B cell (primary cell): ENCODE measurements at regions not wholly inside any gene's neighbourhood (a gene's known extent, or its start where the extent isn't known, plus 50 kb on each side); places are given as distances from the start of the nearest gene placed in this dataset.

ENCODE experiments used
- ATAC-seq: fragments of 200-7000 bp; cut with Tn5 transposase; one replicate; pipeline ENCODE4 v1.10.0; 2021; ENCODE audit warnings: low read depth, mild to moderate bottlenecking, moderate number of reproducible peaks, moderate library complexity
- CTCF ChIA-PET: fragments of 350-600 bp; sonication (Branson Sonifier 250); formaldehyde crosslinking; loops from one replicate; lab custom pipeline; 2021; ENCODE audit warnings: antibody characterized with exemption, inconsistent platforms; lab: Charles Lee
- POLR2A ChIA-PET: fragments of 350-600 bp; sonication (Branson Sonifier 250); formaldehyde crosslinking; loops from one replicate; lab custom pipeline; 2021; ENCODE audit warnings: antibody characterized with exemption; lab: Charles Lee
- DNase-seq: peaks from one replicate; pipeline ENCODE4 v3.0.0; 2013
- H2AFZ ChIP-seq: 2 replicates; pipeline ENCODE4 v1.6.1; 2012; ENCODE audit warnings: mild to moderate bottlenecking, low read depth, low read length; ENCODE audit not compliant: insufficient read depth, poor library complexity, severe bottlenecking
- H3K27ac ChIP-seq, 2 donors: 1 replicate in 1 of 2; 2 replicates in 1 of 2; pipeline ENCODE4 v1.5.1; 2012 to 2013; ENCODE audit warnings: low read length in 2 of 2, mild to moderate bottlenecking in 2 of 2, moderate library complexity in 1 of 2
- H3K27me3 ChIP-seq, 4 experiments: fragments of 200-600 bp in 1 of 4; sonication (generic) in 1 of 4; replicated peaks in 1 of 4; 1 replicate in 2 of 4; 2 replicates in 2 of 4; pipeline versions ENCODE4 v1.6.1 to v1.7.0; 2013 to 2016; ENCODE audit warnings: low read length in 3 of 4, mild to moderate bottlenecking in 2 of 4, mixed read lengths in 1 of 4, moderate library complexity in 1 of 4; ENCODE audit not compliant: insufficient read depth in 4 of 4, control insufficient read depth in 3 of 4; ENCODE audit errors: control extremely low read depth in 1 of 4
- H3K36me3 ChIP-seq, 2 experiments: replicated peaks in 1 of 2; 1 replicate in 1 of 2; 2 replicates in 1 of 2; pipeline versions ENCODE4 v1.6.1 to v1.7.1; 2013; ENCODE audit warnings: low read length in 1 of 2; ENCODE audit not compliant: insufficient read depth in 2 of 2, control insufficient read depth in 1 of 2; ENCODE audit errors: control extremely low read depth in 1 of 2, extremely low read depth in 1 of 2
- H3K4me1 ChIP-seq, 2 donors: fragments of 200-600 bp in 1 of 2; sonication (generic) in 1 of 2; 1 replicate in 1 of 2; 2 replicates in 1 of 2; pipeline versions ENCODE4 v1.5.1 to v1.6.1; 2013 to 2017; ENCODE audit warnings: low read length in 2 of 2; ENCODE audit not compliant: control insufficient read depth in 2 of 2, insufficient read depth in 2 of 2
- H3K4me2 ChIP-seq: replicated peaks from 2 replicates; pipeline ENCODE3; 2012; ENCODE audit warnings: mild to moderate bottlenecking, low read depth, low read length; ENCODE audit not compliant: poor library complexity, severe bottlenecking
- H3K4me3 ChIP-seq, 5 experiments: fragments of 200-600 bp in 1 of 5; sonication (generic) in 1 of 5; 1 replicate in 3 of 5; 2 replicates in 2 of 5; pipeline versions ENCODE4 v1.5.1 to v1.7.0; 2011 to 2016; ENCODE audit warnings: low read length in 4 of 5, mild to moderate bottlenecking in 4 of 5, low read depth in 2 of 5, control low read depth in 1 of 5, moderate library complexity in 1 of 5; ENCODE audit not compliant: insufficient read depth in 1 of 5; ENCODE audit errors: control extremely low read depth in 1 of 5, extremely low read depth in 1 of 5
- H3K79me2 ChIP-seq: fragments of 200-600 bp; sonication (generic); one replicate; pipeline ENCODE4 v1.6.0; 2016; ENCODE audit warnings: low read length; ENCODE audit not compliant: control insufficient read depth, insufficient read depth
- H3K9ac ChIP-seq: fragments of 200-600 bp; sonication (generic); 2 replicates; pipeline ENCODE4 v1.6.1; 2017; ENCODE audit warnings: mild to moderate bottlenecking, low read length, moderate library complexity
- H3K9me3 ChIP-seq, 3 donors: one replicate each; pipeline versions ENCODE4 v1.6.1 to v1.7.1; 2013; ENCODE audit warnings: low read length in 2 of 3; ENCODE audit not compliant: control insufficient read depth in 2 of 3, insufficient read depth in 1 of 3; ENCODE audit errors: control extremely low read depth in 1 of 3
- H4K20me1 ChIP-seq: 2 replicates; pipeline ENCODE4 v1.6.0; 2012; ENCODE audit warnings: mild to moderate bottlenecking, low read length; ENCODE audit not compliant: insufficient read depth, control insufficient read depth, poor library complexity, severe bottlenecking
- H3K27ac Mint-ChIP-seq: one replicate; pipeline ENCODE4 v1.8.0; 2021; ENCODE audit warnings: mixed read lengths
- H3K27me3 Mint-ChIP-seq: one replicate; pipeline ENCODE4 v1.8.0; 2021; ENCODE audit warnings: mixed read lengths
- H3K4me1 Mint-ChIP-seq: one replicate; pipeline ENCODE4 v1.8.0; 2021; ENCODE audit warnings: mixed read lengths
- H3K4me3 Mint-ChIP-seq: one replicate; pipeline ENCODE4 v1.8.0; 2021; ENCODE audit warnings: mixed read lengths
- H3K9me3 Mint-ChIP-seq: one replicate; pipeline ENCODE4 v1.8.0; 2022; ENCODE audit warnings: mixed read lengths; ENCODE audit not compliant: insufficient read depth
- EZH2 ChIP-seq: IDR thresholded peaks from 2 replicates; pipeline ENCODE4 v1.6.1; 2012; ENCODE audit warnings: borderline replicate concordance, low read depth, mild to moderate bottlenecking, moderate library complexity, low read length; ENCODE audit not compliant: insufficient read depth, poor library complexity, severe bottlenecking
- WGBS: methylation state at CpG from one replicate; pipeline ENCODE4 v1.1.5; 2013; ENCODE audit warnings: missing lambda C conversion rate; ENCODE audit not compliant: insufficient coverage; 5-methylcytosine and 5-hydroxymethylcytosine counted together
- intact Hi-C: fragments of 100-400 bp; cut with micrococcal nuclease; formaldehyde crosslinking; loops from one replicate; pipeline ENCODE4 v1.10.0; 2022
- TF ChIP-seq, protein P1 (sequence below): fragments of 200-600 bp; IDR thresholded peaks from one replicate; pipeline ENCODE4 v1.8.0; 2022; ENCODE audit warnings: antibody characterized with exemption, mild to moderate bottlenecking

DNA sequence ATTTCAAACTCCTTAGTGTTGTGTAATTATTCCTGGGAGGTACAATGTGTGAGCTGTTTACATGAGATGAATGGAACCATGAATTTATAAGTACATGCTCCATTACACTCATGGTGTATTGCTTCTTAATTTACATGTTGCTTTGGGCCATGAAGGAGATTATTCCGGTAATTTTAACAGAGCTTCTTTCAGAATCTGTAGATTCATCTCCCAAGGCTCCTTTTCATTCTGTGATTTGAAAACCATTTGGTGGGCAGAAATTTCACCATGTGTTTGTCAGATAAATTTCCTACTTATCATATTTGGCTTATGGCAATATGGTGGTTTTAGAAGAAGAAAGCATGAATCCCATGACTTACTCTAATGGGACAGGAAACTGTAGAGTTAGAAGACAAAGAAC, 421.6 kb upstream of the EYS start:
- peaks cover 0 to 18% (median 2%) of the 10 kb centered on the region in 3 donors for H3K9me3 ChIP-seq
- no peak for DNase-seq
- H4K20me1 ChIP-seq, result no peaks in the 10 kb centered on the region
- H3K9me3 Mint-ChIP-seq, result peaks cover 4% of the 10 kb centered on the region
- TF ChIP-seq EZH2, result no peak
- TF ChIP-seq, protein P1, sequence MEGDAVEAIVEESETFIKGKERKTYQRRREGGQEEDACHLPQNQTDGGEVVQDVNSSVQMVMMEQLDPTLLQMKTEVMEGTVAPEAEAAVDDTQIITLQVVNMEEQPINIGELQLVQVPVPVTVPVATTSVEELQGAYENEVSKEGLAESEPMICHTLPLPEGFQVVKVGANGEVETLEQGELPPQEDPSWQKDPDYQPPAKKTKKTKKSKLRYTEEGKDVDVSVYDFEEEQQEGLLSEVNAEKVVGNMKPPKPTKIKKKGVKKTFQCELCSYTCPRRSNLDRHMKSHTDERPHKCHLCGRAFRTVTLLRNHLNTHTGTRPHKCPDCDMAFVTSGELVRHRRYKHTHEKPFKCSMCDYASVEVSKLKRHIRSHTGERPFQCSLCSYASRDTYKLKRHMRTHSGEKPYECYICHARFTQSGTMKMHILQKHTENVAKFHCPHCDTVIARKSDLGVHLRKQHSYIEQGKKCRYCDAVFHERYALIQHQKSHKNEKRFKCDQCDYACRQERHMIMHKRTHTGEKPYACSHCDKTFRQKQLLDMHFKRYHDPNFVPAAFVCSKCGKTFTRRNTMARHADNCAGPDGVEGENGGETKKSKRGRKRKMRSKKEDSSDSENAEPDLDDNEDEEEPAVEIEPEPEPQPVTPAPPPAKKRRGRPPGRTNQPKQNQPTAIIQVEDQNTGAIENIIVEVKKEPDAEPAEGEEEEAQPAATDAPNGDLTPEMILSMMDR, result no peak
- no peaks in the 10 kb centered on the region for H3K4me1 ChIP-seq
- H3K4me1 Mint-ChIP-seq, result no peaks in the 10 kb centered on the region
- H3K27me3 ChIP-seq, result no peaks in the 10 kb centered on the region
- intact Hi-C loops, result no loop called here
- no peak overlapping the region for H3K4me3 ChIP-seq
- H3K36me3 ChIP-seq, result no peaks in the 10 kb centered on the region
- no peak overlapping the region for H3K4me3 Mint-ChIP-seq
- H3K27ac ChIP-seq, result no peak overlapping the region
- H2AFZ ChIP-seq, result no peak overlapping the region
- no CpG with 5 or more reads among the region's 1 CpG for WGBS
- no peaks in the 10 kb centered on the region for H3K27me3 Mint-ChIP-seq
- POLR2A ChIA-PET, result no interaction called here
- CTCF ChIA-PET, result no interaction called here
- no peak overlapping the region for H3K9ac ChIP-seq
- no peak overlapping the region for H3K27ac Mint-ChIP-seq
- no peak for ATAC-seq
- no peaks in the 10 kb centered on the region for H3K79me2 ChIP-seq
- H3K4me2 ChIP-seq, result no peak overlapping the region

DNA sequence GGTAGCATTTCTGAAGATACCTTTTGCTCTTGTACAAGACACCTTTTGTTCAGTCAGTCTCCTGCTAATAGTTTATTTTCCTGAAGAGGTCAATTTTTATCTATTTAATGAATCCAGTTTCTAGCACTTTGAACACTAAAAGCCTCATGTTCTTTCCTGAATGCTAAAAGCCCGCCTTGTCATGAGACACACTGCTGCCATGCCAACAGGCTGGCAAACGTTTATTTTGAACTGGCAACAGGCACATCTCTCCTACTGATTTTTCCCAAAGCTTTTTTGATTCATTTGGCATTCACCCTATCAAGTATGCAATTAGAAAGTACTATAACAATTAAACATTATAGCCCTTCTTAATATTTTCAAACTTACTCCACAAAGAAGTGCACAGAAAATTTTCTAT, 421.2 kb upstream of the EYS start:
- CTCF ChIA-PET, result no interaction called here
- Mint-ChIP-seq H3K4me1 (no peaks in the 10 kb centered on the region), H3K9me3 (peaks cover 4% of the 10 kb centered on the region), H3K4me3 (no peak overlapping the region), H3K27ac (no peak overlapping the region), H3K27me3 (no peaks in the 10 kb centered on the region)
- no peak for TF ChIP-seq EZH2
- TF ChIP-seq, protein P1, result no peak
- POLR2A ChIA-PET, result no interaction called here
- Histone ChIP-seq H3K9ac (no peak overlapping the region), H3K27me3 (no peaks in the 10 kb centered on the region), H3K36me3 (no peaks in the 10 kb centered on the region), H2AFZ (no peak overlapping the region), H3K9me3 (peaks cover 0 to 18% (median 2%) of the 10 kb centered on the region in 3 donors), H3K27ac (no peak overlapping the region), H3K4me3 (no peak overlapping the region), H3K4me2 (no peak overlapping the region), H3K79me2 (no peaks in the 10 kb centered on the region), H4K20me1 (no peaks in the 10 kb centered on the region), H3K4me1 (no peaks in the 10 kb centered on the region)
- 86% methylated on average over 1 of the region's 2 CpGs for WGBS
- DNase-seq, result no peak
- intact Hi-C loops, result no loop called here
- ATAC-seq, result no peak
